ENCODE measurements at regions not wholly inside any gene's neighbourhood (a gene's known extent, or its start where the extent isn't known, plus 50 kb on each side); places are given as distances from the start of the nearest gene placed in this dataset.

DNA sequence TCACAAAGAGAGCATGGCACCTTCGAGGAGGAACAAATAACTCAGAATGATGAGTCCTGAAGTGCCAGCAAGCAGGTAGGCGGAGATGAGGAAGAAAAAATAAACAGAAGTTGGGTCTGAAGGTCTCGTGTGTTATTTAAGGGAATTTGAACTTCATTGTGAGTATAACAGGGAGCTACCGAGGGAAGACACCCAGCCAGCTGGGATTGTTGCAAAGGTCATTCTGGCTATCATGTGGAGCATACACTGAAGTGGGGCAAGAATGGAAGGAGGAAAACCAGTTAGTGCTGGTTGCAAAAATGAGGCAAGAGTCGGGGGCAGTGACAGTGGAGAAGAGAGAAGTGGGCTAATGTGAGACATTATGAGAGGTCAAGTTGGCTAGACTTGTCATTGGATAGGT lies 53.6 kb upstream of the RAP1A start:
- Mint-ChIP-seq H3K27me3 (ENCODE audit: unreplicated experiment) (peaks cover 8% of the 10 kb centered on the region), H3K4me3 (ENCODE audit: unreplicated experiment) (no peak overlapping the region), H3K9me3 (ENCODE audit: unreplicated experiment) (no peaks in the 10 kb centered on the region), H3K27ac (ENCODE audit: unreplicated experiment) (no peak overlapping the region), H3K36me3 (ENCODE audit: unreplicated experiment) (no peaks in the 10 kb centered on the region), H3K4me1 (ENCODE audit: unreplicated experiment) (no peaks in the 10 kb centered on the region)
- no peak for DNase-seq (ENCODE audit: extremely low spot score, unreplicated experiment)
- TF ChIP-seq CTCF (IDR thresholded peaks at IDR 0.05) = no peak

- H3K9me3 Mint-ChIP-seq (ENCODE audit: unreplicated experiment) = no peaks in the 10 kb centered on the region
- DNase-seq (ENCODE audit: extremely low spot score, unreplicated experiment) = no peak
- no peaks in the 10 kb centered on the region for H3K4me1 Mint-ChIP-seq (ENCODE audit: unreplicated experiment)
- H3K4me3 Mint-ChIP-seq (ENCODE audit: unreplicated experiment) = no peak overlapping the region
- H3K27me3 Mint-ChIP-seq (ENCODE audit: unreplicated experiment) = peaks cover 24% of the 10 kb centered on the region
- no peak for TF ChIP-seq CTCF (IDR thresholded peaks at IDR 0.05)
- H3K36me3 Mint-ChIP-seq (ENCODE audit: unreplicated experiment) = no peaks in the 10 kb centered on the region
- no peak overlapping the region for H3K27ac Mint-ChIP-seq (ENCODE audit: unreplicated experiment)
Measured at GRCh38 chr1:111568160-111568647, 51.4 kb upstream of the RAP1A start.
